GM21723 (cell line): ENCODE measurements at regions not wholly inside any gene's neighbourhood (a gene's known extent, or its start where the extent isn't known, plus 50 kb on each side); places are given as distances from the start of the nearest gene placed in this dataset.
A peak's percentile ranks its signal among the peaks of the same experiment; 100 is the strongest.

Experiments
- ATAC-seq: cut with Tn5 transposase; IDR thresholded peaks from one replicate; pipeline ENCODE4 v1.9.1; 2021; ENCODE audit warnings: mild to moderate bottlenecking, moderate library complexity; ENCODE audit not compliant: unreplicated experiment

DNA sequence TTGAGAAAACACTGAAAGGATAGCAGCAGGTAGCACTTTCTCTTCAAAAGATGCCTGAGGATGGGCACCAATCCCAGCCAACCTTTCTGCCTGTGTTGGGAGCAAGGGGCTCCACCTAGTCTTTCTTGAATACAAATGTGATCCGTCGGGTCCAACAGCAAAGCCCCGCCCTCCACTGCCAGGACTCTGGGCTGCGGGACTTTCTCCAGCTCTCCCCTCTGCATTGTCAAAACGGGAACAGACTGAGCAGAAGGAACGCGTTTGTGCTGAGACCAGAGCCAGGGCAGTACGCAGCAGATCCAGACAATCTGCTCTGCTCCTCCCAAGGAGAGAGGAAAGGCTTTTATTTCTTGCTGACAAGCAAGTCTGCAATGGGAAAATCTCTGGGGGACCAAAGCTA is 139.7 kb downstream of the SEC61B start:
- ATAC-seq: no peak

- ATAC-seq: no peak
Observed at GRCh38 chr9:99362321-99362720, 140.2 kb downstream of the SEC61B start.

- ATAC-seq: no peak
Observed at GRCh38 chr9:99363509-99363908, 141.4 kb downstream of the SEC61B start.

GRCh38 chr9:99365233-99365980 is 143.3 kb downstream of the SEC61B start:
- ATAC-seq: no peak

DNA sequence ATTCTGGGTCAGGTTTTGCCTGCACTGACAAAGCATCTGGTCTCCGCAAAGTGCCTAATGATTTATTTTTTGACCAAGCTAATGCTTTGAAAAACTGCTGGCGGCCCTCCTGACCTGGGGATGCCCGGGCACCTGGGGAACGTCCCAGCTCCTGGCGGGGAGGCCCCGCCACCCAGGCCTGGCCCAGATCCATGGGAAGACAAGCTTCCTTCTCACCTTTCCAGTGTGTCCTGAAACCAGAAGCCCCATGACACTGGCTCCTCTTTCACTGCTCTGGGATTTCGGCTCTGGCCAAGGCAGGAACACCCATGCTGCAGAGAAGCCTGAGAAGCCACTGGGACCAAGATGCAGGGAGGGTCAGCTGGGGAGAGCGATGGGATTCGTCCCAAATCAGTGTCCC is 144.1 kb downstream of the SEC61B start:
- no peak for ATAC-seq

DNA sequence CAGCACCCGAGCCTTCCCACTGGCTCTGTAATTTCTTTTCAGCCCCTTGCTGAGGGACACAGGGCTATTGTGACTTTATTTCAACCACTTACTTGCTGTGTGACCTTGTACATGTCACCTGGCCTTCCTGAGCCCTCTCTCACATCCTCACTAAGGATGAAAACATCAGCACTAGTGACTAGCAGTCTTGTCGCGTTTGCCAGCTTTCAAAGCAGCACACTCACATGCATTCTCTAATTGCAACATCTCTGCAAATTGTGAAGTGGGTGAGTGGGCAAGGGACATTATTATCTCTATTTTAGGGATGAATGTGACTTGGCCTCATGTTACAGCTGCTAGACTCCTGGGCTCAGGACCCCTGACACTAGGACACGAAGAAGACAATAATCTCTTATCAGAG is 144.5 kb downstream of the SEC61B start:
- no peak for ATAC-seq

GRCh38 chr9:99368341-99369326 is 146.6 kb downstream of the SEC61B start:
- peak; percentile 71 for ATAC-seq

- no peak for ATAC-seq
Observed at GRCh38 chr9:99369327-99369722, 147.2 kb downstream of the SEC61B start.

DNA sequence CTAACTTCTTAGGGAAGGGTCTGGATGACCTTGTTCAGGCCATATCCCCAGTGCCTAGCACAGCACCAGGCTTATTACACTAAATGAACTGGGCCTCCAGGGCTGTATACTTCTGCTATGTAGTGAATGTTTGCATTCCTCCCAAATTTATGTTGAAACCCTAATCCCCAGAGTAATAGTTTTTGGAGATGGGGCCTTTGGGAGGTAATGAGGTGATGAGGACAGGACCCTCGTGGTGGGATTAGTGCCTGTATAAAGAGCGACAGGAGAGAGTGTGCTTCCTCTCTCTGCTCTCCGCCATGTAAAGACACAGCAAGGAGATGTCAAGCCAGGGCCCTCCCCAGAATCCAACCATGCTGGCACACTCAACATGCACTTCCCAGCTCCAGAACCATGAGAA is 148.3 kb downstream of the SEC61B start:
- ATAC-seq: no peak

DNA sequence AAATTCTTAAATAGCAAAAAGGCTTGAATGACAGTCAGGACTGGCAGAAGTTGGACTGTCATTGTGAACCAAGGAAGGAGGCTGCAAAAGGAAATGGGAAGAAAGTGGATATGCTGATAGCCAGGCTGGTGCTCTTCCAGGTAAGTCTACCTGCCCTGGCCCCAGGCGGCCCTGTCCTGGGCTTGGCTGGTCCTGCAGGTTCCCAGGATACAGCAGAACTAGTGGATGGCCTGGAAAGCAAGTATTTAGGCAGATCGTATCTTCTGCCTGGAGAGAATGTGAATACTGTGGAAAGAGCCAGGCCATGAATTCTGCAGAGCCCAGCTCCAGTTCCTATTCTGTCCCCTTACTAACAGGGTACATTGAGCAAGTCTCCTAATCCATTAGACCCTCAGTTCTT is 149.3 kb downstream of the SEC61B start:
- no peak for ATAC-seq

DNA sequence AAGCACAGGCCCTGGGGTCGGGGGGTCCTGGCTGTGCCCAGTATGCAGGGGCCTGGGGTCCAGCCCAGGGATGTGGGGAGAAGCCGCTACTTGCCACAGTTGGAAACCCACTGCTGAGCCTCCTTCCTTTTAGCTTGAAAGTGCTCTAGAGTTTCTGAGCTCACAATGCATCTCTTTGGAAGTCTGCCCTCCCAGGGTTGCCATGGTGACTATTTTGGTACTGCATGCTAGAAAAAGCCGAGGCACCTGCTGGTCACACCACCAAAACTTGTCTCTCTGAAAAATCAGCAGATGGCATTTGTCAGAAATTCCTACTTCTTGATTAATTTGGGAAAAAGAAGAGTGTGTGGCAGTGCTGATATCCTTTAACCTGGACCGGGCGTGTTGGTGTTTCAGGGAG is 151.8 kb downstream of the SEC61B start:
- ATAC-seq: no peak

DNA sequence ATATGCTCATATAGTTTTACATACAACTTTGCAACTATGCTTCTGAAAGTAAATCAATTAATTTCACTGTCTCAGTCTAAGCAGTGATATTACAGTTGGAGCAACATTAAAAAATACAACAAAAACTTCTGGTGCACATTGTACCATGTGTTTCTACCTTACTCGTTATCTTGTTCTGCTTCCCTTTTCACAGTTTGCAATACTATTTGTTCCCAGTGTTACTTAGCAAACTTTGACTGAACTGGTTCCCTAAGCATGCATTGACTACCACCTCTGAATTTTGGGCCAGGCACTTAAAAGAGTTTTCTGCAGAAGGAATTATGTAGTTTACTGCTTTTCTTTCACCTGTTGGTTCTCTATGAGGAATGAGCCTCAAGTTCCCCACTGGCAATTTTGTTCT is 152.7 kb downstream of the SEC61B start:
- no peak for ATAC-seq

GRCh38 chr9:99375481-99375880 is 153.4 kb downstream of the SEC61B start:
- ATAC-seq: no peak

DNA sequence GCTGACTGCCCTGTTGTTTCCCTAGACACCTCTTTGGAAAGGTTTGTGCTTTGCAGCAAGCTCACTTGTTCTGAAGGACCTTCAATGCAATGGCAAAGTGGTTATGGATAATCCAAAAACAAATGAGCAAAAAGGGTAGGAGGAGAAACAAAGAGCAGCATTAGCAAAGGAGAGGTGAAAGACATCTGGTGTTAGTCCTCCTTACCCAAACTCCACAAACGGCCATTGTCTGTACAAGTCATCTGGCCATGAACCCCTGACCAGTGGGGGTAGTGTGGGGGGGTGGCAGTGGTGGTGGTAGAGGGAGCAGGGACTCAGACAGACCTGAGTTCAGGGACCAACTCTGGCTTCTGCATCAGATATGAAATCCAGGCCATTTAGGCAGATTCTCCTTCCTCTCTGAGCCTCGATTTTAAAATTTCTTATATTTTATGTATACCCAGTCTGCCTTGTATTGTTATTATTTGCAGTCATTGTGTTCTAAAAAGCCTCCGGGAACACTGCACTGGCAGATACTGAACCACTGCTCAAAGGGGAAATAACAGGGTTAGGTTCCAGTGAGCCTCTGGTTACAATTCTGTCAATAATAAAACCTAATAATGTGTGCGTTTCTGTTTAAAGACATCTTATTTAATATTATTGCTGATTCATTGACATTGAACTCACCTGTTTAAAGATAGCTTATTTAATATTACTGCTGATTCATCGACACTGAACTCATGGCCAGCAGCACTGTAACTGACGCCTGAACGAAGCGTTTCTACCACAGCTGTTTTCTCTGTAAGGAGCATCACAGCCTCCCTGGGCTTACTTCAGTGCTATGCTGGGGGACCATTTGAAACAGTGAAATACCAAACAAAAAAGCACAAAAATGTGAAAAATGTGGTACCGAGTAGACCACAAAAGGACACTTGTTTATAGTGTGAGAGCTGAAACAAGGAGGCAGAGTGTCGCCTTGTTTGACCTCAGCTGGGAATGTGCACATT is 156.0 kb downstream of the SEC61B start:
- no peak for ATAC-seq

DNA sequence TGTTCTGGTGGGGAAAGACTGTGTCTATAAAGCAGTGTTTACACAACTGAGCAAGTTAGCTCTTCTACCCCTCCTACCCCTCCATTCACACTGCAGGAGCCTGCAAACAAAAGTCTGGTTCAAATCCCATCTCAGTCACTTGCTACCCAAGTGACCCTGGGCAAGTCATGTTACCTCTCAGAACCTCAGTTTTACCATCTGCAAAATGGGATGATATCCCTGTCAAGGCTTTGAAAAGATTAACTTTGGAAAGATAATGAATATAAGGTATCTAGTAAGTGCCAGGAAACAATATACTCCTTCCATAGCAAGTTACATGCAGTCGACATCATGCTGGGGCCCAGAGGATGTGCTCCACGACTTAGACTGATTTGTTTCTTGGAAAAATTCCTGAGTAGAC is 161.5 kb downstream of the SEC61B start:
- no peak for ATAC-seq

GRCh38 chr9:99385215-99385614 is 163.1 kb downstream of the SEC61B start:
- ATAC-seq: no peak

GRCh38 chr9:99385814-99386279 is 163.8 kb downstream of the SEC61B start:
- no peak for ATAC-seq

- ATAC-seq: no peak
Observed at GRCh38 chr9:99387431-99387830, 165.3 kb downstream of the SEC61B start.

GRCh38 chr9:99389087-99390033 is 167.3 kb downstream of the SEC61B start:
- ATAC-seq: no peak
